GM06990 (cell line): ENCODE measurements at regions not wholly inside any gene's neighbourhood (a gene's known extent, or its start where the extent isn't known, plus 50 kb on each side); places are given as distances from the start of the nearest gene placed in this dataset.

ENCODE experiments used
- DNase-seq: peaks from one replicate; pipeline ENCODE4 v3.0.0-alpha.2; 2011; ENCODE audit not compliant: insufficient read length; ENCODE audit errors: extremely low read depth
- H3K27me3 ChIP-seq: replicated peaks from 2 replicates; pipeline ENCODE4 v1.6.0; 2011; ENCODE audit warnings: low read length; ENCODE audit not compliant: control insufficient read depth, insufficient read depth
- H3K36me3 ChIP-seq: 2 replicates; pipeline ENCODE4 v1.5.1; 2011; ENCODE audit warnings: low read length; ENCODE audit not compliant: control insufficient read depth, insufficient read depth
- H3K4me3 ChIP-seq: replicated peaks from 2 replicates; pipeline ENCODE4 v1.5.1; 2011; ENCODE audit warnings: low read depth, mild to moderate bottlenecking, control low read depth, low read length
- TF ChIP-seq, protein P1 (sequence below): IDR thresholded peaks from 2 replicates; pipeline ENCODE4 v1.5.1; 2011; ENCODE audit warnings: low read length, control low read depth, mild to moderate bottlenecking, inconsistent platforms; ENCODE audit not compliant: insufficient read depth, poor library complexity, severe bottlenecking

DNA sequence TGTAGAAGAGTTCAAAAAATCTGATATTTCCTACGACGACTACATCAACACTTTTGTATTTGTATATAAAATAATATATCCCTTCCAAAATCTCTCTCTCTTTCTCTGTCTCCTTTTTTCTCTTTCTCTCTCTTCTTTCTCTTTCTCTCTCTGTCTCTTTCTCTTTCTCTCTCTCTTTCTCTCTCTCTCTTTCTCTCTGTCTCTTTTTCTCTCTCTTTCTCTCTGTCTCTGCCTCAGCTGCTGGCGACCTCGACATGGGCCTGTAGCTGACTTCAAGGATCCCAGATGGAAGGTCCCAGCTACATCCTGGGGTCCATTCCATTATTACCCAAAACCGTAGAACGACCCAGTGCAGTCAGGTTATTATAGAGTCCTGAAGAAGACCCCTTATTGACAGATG is 90.0 kb downstream of the CD24 start:
- Histone ChIP-seq H3K36me3 (no peaks in the 10 kb centered on the region), H3K27me3 (no peaks in the 10 kb centered on the region), H3K4me3 (no peak overlapping the region)
- TF ChIP-seq, protein P1, sequence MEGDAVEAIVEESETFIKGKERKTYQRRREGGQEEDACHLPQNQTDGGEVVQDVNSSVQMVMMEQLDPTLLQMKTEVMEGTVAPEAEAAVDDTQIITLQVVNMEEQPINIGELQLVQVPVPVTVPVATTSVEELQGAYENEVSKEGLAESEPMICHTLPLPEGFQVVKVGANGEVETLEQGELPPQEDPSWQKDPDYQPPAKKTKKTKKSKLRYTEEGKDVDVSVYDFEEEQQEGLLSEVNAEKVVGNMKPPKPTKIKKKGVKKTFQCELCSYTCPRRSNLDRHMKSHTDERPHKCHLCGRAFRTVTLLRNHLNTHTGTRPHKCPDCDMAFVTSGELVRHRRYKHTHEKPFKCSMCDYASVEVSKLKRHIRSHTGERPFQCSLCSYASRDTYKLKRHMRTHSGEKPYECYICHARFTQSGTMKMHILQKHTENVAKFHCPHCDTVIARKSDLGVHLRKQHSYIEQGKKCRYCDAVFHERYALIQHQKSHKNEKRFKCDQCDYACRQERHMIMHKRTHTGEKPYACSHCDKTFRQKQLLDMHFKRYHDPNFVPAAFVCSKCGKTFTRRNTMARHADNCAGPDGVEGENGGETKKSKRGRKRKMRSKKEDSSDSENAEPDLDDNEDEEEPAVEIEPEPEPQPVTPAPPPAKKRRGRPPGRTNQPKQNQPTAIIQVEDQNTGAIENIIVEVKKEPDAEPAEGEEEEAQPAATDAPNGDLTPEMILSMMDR = no peak
- DNase-seq = no peak

DNA sequence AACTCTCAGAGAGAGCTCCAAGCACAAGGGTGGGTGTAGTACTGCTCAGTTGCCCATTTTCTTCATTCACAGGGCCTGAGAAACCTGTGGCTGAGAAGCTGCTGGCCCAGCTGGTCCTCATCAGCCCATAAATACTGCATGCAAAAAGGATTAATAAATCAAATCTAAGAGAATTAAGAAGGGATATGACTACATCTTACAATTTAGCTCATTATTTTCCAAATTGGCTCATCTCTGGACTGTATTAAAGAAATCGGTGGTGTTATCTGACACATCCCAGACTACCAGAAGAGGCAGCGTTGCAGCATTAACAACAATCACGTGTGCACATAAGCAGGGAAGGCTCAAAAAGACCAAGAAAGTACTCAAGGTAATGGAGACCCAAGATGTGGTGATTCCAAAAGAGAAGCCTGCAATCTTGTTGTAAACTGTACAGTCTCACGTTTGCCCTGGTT is 90.7 kb downstream of the CD24 start:
- no peak for DNase-seq
- Histone ChIP-seq H3K27me3 (no peaks in the 10 kb centered on the region), H3K4me3 (no peak overlapping the region), H3K36me3 (no peaks in the 10 kb centered on the region)
- TF ChIP-seq, protein P1 = no peak

DNA sequence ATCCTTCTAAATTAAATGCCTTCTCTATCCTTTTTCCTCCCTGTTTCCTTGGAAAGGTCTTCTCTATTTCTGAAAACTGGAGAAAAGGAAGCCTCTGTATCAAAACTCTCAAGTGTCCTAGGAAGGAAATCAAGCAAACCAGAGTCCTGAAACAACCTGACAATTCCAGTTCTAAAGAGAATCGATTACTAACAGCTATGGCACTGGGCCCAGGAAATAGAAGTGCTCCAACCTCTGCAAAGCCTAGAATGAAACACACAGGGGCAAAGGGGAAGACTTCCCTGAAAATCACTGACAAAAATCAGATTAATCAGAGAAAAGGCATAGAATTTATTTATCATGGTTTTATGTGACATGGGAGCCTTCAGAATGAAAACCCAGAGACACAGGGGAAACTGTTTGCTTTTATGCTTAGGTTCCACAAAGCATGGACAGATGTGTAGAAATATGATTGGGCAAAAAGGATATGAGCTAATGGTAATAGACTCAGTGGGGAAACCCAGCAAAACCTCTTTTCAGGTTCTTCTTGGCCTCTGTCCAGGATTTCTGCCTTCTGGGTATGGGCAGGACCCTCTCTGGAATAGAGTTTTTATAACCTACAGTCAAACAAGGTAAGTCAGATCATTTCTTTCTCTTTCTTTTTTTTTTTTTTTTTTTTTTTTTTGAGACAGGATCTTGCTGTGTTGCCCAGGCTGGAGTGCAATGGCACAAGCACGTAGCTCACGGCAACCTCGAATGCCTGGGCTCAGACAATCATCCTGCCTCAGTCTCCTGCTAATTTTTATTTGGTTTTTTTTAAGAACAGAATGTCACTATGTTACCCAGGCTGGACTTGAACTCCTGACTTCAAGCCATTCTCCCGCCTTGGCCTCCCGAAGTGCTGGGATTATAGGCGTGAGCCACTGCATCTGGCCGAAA is 91.7 kb downstream of the CD24 start:
- H3K36me3 ChIP-seq = no peaks in the 10 kb centered on the region
- no peak overlapping the region for H3K4me3 ChIP-seq
- H3K27me3 ChIP-seq = no peaks in the 10 kb centered on the region
- no peak for DNase-seq
- TF ChIP-seq, protein P1 = no peak

DNA sequence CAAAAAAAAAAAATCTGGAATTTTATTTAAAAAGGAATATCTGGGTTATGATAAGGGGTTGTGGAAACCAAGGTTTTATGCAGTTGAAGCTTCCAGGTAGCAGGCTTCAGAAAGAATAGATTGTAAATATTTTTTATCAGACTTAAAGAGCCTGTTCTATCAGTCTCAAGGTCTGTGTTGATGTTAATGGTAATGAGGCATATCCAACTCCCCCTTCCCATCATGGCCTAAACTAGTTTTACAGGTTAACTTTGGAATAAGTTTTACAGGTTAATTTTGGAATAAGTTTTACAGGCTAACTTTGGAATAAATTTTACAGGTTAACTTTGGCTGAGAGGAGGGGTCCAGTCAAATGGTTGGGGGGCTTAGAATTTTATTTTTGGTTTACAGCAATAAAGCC is 92.4 kb downstream of the CD24 start:
- TF ChIP-seq, protein P1 = no peak
- Histone ChIP-seq H3K4me3 (no peak overlapping the region), H3K36me3 (no peaks in the 10 kb centered on the region), H3K27me3 (no peaks in the 10 kb centered on the region)
- no peak for DNase-seq

DNA sequence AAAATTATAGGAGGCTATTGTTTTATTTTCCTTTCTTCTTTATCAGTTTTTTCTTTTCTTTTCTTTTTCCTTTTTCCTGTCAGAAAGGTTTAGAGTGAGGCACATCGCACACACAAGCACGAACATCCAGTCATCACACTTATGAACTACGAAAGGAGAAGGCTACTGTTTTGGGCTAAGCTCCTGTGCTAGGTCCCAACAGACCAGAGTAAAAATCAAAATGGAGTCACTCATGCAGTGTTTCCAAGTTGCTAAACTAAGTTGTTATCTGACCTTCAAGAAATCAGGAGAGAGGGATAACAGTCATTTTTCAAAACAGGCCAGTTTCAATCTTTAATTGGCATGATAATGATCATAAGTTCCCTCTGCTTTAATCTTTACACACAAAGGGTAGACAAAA is 93.6 kb downstream of the CD24 start:
- Histone ChIP-seq H3K4me3 (no peak overlapping the region), H3K27me3 (no peaks in the 10 kb centered on the region), H3K36me3 (no peaks in the 10 kb centered on the region)
- DNase-seq = no peak
- TF ChIP-seq, protein P1 = no peak
